Calu3 (cell line): ENCODE measurements at regions not wholly inside any gene's neighbourhood (a gene's known extent, or its start where the extent isn't known, plus 50 kb on each side); places are given as distances from the start of the nearest gene placed in this dataset.

Experiments
- BruUV-seq: library from RNA; stranded (reverse); fragments of 400-500 nt; replicated peaks from 2 replicates; lab custom pipeline; 2021; lab: Mats Ljungman, UMichigan
- CTCF ChIA-PET: fragments of 300-600 bp; sonication (Branson Sonifier 250); formaldehyde crosslinking; loops from one replicate; lab custom pipeline; 2022; ENCODE audit warnings: antibody characterized with exemption; lab: Charles Lee
- DNase-seq: peaks from one replicate; pipeline ENCODE4 v3.0.0; 2022
- H3K27ac Mint-ChIP-seq: one replicate; pipeline ENCODE4 v1.8.0; 2022; ENCODE audit warnings: mixed read lengths; ENCODE audit not compliant: unreplicated experiment
- H3K27me3 Mint-ChIP-seq: one replicate; pipeline ENCODE4 v1.8.0; 2022; ENCODE audit warnings: mixed read lengths; ENCODE audit not compliant: unreplicated experiment
- H3K36me3 Mint-ChIP-seq: one replicate; pipeline ENCODE4 v1.8.0; 2022; ENCODE audit warnings: mild to moderate bottlenecking, moderate library complexity, mixed read lengths; ENCODE audit not compliant: insufficient read depth, unreplicated experiment
- H3K4me1 Mint-ChIP-seq: one replicate; pipeline ENCODE4 v1.8.0; 2022; ENCODE audit warnings: mild to moderate bottlenecking, low read depth, mixed read lengths; ENCODE audit not compliant: unreplicated experiment
- H3K4me3 Mint-ChIP-seq: one replicate; pipeline ENCODE4 v1.8.0; 2022; ENCODE audit warnings: mild to moderate bottlenecking, low read depth, moderate library complexity, mixed read lengths; ENCODE audit not compliant: unreplicated experiment
- H3K9me3 Mint-ChIP-seq: one replicate; pipeline ENCODE4 v1.8.0; 2022; ENCODE audit warnings: low read depth, mixed read lengths; ENCODE audit not compliant: unreplicated experiment
- intact Hi-C: fragments of 100-400 bp; cut with micrococcal nuclease; formaldehyde crosslinking; loops from one replicate; pipeline ENCODE4 v1.10.0; 2022; ENCODE audit not compliant: unreplicated experiment
- TF ChIP-seq, protein P1 (sequence below): fragments of 200-600 bp; IDR thresholded peaks from one replicate; pipeline ENCODE4 v1.8.0; 2022; ENCODE audit warnings: antibody characterized with exemption; ENCODE audit not compliant: unreplicated experiment

DNA sequence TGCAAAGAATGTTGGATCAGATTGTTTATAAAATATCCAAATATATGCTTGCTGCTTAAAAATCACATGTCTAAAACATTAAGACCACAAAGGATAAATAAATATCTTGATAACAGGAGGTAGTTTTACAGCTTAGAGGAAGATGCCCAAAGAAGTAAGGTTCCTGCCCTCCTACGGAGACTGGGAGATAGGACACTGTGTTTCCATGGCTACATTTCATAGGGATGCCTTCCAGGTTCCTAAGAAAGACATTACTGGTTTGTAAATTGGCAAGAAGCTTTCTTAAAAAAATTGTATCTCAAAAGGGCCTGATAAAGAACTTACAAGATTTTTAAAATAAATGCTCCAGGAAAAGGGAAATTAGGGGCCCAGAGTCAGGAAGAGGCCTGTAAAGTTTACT lies 437.2 kb downstream of the HINT1 start:
- Mint-ChIP-seq H3K4me3 (no peak overlapping the region), H3K4me1 (peaks cover 8% of the 10 kb centered on the region), H3K27me3 (no peaks in the 10 kb centered on the region), H3K36me3 (no peaks in the 10 kb centered on the region), H3K27ac (no peak overlapping the region), H3K9me3 (peaks cover 8% of the 10 kb centered on the region)
- TF ChIP-seq, protein P1, sequence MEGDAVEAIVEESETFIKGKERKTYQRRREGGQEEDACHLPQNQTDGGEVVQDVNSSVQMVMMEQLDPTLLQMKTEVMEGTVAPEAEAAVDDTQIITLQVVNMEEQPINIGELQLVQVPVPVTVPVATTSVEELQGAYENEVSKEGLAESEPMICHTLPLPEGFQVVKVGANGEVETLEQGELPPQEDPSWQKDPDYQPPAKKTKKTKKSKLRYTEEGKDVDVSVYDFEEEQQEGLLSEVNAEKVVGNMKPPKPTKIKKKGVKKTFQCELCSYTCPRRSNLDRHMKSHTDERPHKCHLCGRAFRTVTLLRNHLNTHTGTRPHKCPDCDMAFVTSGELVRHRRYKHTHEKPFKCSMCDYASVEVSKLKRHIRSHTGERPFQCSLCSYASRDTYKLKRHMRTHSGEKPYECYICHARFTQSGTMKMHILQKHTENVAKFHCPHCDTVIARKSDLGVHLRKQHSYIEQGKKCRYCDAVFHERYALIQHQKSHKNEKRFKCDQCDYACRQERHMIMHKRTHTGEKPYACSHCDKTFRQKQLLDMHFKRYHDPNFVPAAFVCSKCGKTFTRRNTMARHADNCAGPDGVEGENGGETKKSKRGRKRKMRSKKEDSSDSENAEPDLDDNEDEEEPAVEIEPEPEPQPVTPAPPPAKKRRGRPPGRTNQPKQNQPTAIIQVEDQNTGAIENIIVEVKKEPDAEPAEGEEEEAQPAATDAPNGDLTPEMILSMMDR, result no peak
- intact Hi-C loops, result loop anchor here (10.0 kb wide), 2 partner anchors 387 to 823 kb away; partner anchors contain the start of gene CHSY3
- CTCF ChIA-PET, result interaction anchor here (0.5 kb wide), 1 partner anchor 10 kb away, joined by 4 read pairs; no protein-coding TSS in a partner anchor
- no peak for DNase-seq
- BruUV-seq, result no TSS peak

DNA sequence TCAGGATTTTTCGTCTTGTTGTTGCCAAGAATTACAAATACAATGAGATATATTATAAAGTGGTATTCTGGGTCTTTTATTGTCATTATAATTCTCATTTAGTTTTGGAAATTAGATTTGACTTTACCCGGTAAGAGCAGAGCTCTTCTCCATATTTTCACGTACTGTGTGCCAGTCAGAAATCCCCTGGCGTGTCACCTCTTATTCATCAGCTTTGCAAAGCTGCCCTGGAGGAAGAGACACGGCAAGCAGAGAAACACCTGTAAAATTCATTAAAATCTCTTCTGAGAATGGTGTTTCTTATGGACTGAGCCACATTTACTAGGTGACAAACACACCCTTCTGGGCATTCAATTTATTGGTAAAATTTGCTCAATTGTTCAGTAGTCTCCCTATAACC lies 440.4 kb downstream of the HINT1 start:
- H3K9me3 Mint-ChIP-seq, result peaks cover 4% of the 10 kb centered on the region
- H3K36me3 Mint-ChIP-seq, result no peaks in the 10 kb centered on the region
- BruUV-seq, result no TSS peak
- CTCF ChIA-PET, result no interaction called here
- H3K4me3 Mint-ChIP-seq, result no peak overlapping the region
- peaks cover 10% of the 10 kb centered on the region for H3K4me1 Mint-ChIP-seq
- H3K27me3 Mint-ChIP-seq, result no peaks in the 10 kb centered on the region
- TF ChIP-seq, protein P1, result no peak
- no peak for DNase-seq
- no peak overlapping the region for H3K27ac Mint-ChIP-seq
- intact Hi-C loops, result loop anchor here (5.0 to 10.0 kb wide), 3 partner anchors 177 to 820 kb away; partner anchors contain the start of gene CHSY3

DNA sequence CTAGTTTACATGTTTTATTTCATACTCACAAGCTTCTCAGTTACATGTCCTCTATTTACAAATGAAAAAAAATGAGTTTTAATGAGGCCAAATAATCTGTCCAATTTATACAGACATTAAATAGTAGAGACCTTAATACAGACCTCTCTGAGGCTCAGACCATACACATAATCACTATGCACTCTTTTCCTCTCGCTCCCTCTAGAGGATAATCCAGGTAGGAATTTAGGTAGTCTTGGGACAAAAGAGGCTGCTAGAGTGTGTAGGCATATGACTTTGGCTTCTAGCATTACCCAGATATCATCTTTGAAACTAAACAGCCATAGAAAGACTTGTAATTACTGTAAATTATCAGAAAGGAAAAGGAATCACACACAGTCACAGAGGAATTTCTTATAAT lies 444.7 kb downstream of the HINT1 start:
- no peak overlapping the region for H3K27ac Mint-ChIP-seq
- peaks cover 4% of the 10 kb centered on the region for H3K9me3 Mint-ChIP-seq
- H3K4me3 Mint-ChIP-seq, result no peak overlapping the region
- TF ChIP-seq, protein P1, result peak; percentile 70
- CTCF ChIA-PET, result no interaction called here
- peak; percentile 24 for DNase-seq
- intact Hi-C loops, result loop anchor here (1.0 to 10.0 kb wide), 4 partner anchors 173 to 816 kb away; partner anchors contain the start of gene CHSY3
- BruUV-seq, result no TSS peak
- peaks cover 10% of the 10 kb centered on the region for H3K4me1 Mint-ChIP-seq
- H3K36me3 Mint-ChIP-seq, result no peaks in the 10 kb centered on the region
- no peaks in the 10 kb centered on the region for H3K27me3 Mint-ChIP-seq

DNA sequence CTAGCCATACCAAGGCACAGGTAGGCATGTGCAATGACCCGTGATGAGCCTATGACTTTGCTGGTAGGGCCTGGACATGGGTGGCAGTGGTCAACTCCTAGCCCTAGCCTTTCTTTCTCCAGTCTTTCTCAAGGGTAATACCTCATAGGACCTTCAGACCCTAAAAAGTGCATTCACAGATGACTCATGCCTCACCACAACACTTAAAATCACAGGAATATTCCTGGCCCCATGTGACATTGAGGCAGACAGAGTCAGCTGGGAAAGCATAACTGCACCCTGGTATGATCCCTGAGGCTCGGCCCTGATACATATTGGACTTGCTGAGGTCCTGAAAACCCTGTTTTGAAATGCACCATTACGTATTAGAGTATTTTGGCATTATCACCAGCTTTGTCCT lies 449.5 kb downstream of the HINT1 start:
- no TSS peak for BruUV-seq
- H3K27me3 Mint-ChIP-seq, result no peaks in the 10 kb centered on the region
- TF ChIP-seq, protein P1, result no peak
- intact Hi-C loops, result loop anchor here (10.0 kb wide), 1 partner anchor 381 kb away; no protein-coding TSS in a partner anchor
- DNase-seq, result no peak
- H3K9me3 Mint-ChIP-seq, result no peaks in the 10 kb centered on the region
- CTCF ChIA-PET, result no interaction called here
- no peak overlapping the region for H3K27ac Mint-ChIP-seq
- no peak overlapping the region for H3K4me3 Mint-ChIP-seq
- H3K36me3 Mint-ChIP-seq, result no peaks in the 10 kb centered on the region
- peaks cover 14% of the 10 kb centered on the region for H3K4me1 Mint-ChIP-seq
